Neural cell (in vitro differentiated cells): ENCODE measurements at regions not wholly inside any gene's neighbourhood (a gene's known extent, or its start where the extent isn't known, plus 50 kb on each side); places are given as distances from the start of the nearest gene placed in this dataset.

Source experiments
- H2AFZ ChIP-seq: fragments of 200-600, 300-800 bp; sonication (generic), shearing (Covaris generic); 2 replicates; pipeline ENCODE4 v1.6.0; 2014; ENCODE audit warnings: low read depth, mild to moderate bottlenecking, antibody characterized with exemption, low read length, moderate library complexity
- H3F3A ChIP-seq: fragments of 200-600 bp; shearing (Covaris generic); 2 replicates; pipeline ENCODE4 v1.6.1; 2016; ENCODE audit warnings: mild to moderate bottlenecking, moderate library complexity, mixed read lengths, antibody characterized with exemption, low read length; ENCODE audit not compliant: insufficient read depth, poor library complexity, severe bottlenecking
- H3K27ac ChIP-seq: fragments of 200-600, 300-800 bp; sonication (generic), shearing (Covaris generic); 2 replicates; pipeline ENCODE4 v1.5.1; 2014; ENCODE audit warnings: mild to moderate bottlenecking, low read length, moderate library complexity
- H3K27me3 ChIP-seq: fragments of 300-800, 200-600 bp; sonication (generic), shearing (Covaris generic); 2 replicates; pipeline ENCODE4 v1.6.0; 2014; ENCODE audit warnings: mild to moderate bottlenecking, low read depth, low read length, moderate library complexity; ENCODE audit not compliant: insufficient read depth
- H3K36me3 ChIP-seq: fragments of 300-800, 200-600 bp; sonication (generic), shearing (Covaris generic); 2 replicates; pipeline ENCODE4 v1.5.1; 2014; ENCODE audit warnings: mild to moderate bottlenecking, antibody characterized with exemption, low read length, moderate library complexity; ENCODE audit not compliant: insufficient read depth
- H3K4me2 ChIP-seq: fragments of 300-800, 200-600 bp; sonication (generic), shearing (Covaris generic); 2 replicates; pipeline ENCODE4 v1.6.0; 2014; ENCODE audit warnings: mild to moderate bottlenecking, low read length
- H3K4me3 ChIP-seq: fragments of 300-800, 200-600 bp; sonication (generic), shearing (Covaris generic); 2 replicates; pipeline ENCODE4 v1.5.1; 2014; ENCODE audit warnings: mild to moderate bottlenecking, low read length, moderate library complexity
- H3K79me2 ChIP-seq: fragments of 200-600 bp; shearing (Covaris generic); replicated peaks from 2 replicates; pipeline ENCODE4 v1.6.0; 2014; ENCODE audit warnings: mild to moderate bottlenecking, low read length, moderate library complexity; ENCODE audit not compliant: insufficient read depth
- H3K9ac ChIP-seq: fragments of 300-800, 200-600 bp; sonication (generic), shearing (Covaris generic); 2 replicates; pipeline ENCODE4 v1.6.1; 2016; ENCODE audit warnings: mild to moderate bottlenecking, low read length, mixed read lengths
- H3K9me2 ChIP-seq: fragments of 200-600 bp; shearing (Covaris generic); 2 replicates; pipeline ENCODE4 v1.6.1; 2016; ENCODE audit warnings: mild to moderate bottlenecking, low read length, mixed read lengths; ENCODE audit not compliant: insufficient read depth
- H3K9me3 ChIP-seq: fragments of 200-600, 300-800 bp; sonication (generic), shearing (Covaris generic); 2 replicates; pipeline ENCODE4 v1.6.1; 2016; ENCODE audit warnings: mild to moderate bottlenecking, mixed run types, low read length, moderate library complexity, mixed read lengths
- H4K20me1 ChIP-seq: fragments of 200-600 bp; shearing (Covaris generic); 2 replicates; pipeline ENCODE4 v1.6.1; 2016; ENCODE audit warnings: mild to moderate bottlenecking, mixed run types; ENCODE audit not compliant: insufficient read depth
- POLR2AphosphoS5 ChIP-seq: IDR thresholded peaks from 2 replicates; pipeline ENCODE4 v1.6.1; 2012
- SMC3 ChIP-seq: fragments of 450-650 bp; conservative IDR thresholded peaks from 2 replicates; pipeline ENCODE4 v1.6.1; 2014; ENCODE audit warnings: antibody characterized with exemption, mild to moderate bottlenecking, moderate library complexity; ENCODE audit not compliant: poor library complexity

DNA sequence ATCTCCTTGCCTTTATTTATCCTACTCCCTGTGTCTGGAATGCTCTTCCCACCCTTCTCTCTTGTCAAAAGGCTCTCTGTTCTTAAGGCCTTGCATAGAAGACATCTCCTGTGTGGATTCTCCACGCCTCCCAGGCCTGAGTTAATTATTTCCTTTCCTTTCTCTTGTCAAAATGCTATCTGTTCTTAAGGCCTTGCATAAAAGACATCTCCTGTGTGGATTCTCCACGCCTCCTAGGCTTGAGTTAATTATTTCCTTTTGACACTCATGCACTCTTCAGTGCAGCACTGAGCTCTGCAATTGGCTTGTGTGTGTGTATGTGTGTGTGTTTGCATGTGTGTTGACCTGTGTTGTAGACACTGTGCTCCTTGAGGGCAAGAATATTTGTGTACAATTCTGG, 52.1 kb upstream of the DCD start:
- TF ChIP-seq SMC3 (no peak), POLR2AphosphoS5 (no peak)
- no peaks in the 10 kb centered on the region for H3K36me3 ChIP-seq
- H3K4me3 ChIP-seq, result no peak overlapping the region
- H3K9ac ChIP-seq, result no peak overlapping the region
- no peaks in the 10 kb centered on the region for H3K27me3 ChIP-seq
- H3K79me2 ChIP-seq, result no peaks in the 10 kb centered on the region
- H3K4me2 ChIP-seq, result no peak overlapping the region
- H3K9me3 ChIP-seq, result no peaks in the 10 kb centered on the region
- H3F3A ChIP-seq, result no peaks in the 10 kb centered on the region
- H2AFZ ChIP-seq, result no peak overlapping the region
- H4K20me1 ChIP-seq, result no peaks in the 10 kb centered on the region
- H3K27ac ChIP-seq, result no peak overlapping the region
- no peaks in the 10 kb centered on the region for H3K9me2 ChIP-seq
